Spleen (tissue), 11 donors: ENCODE measurements at regions not wholly inside any gene's neighbourhood (a gene's known extent, or its start where the extent isn't known, plus 50 kb on each side); places are given as distances from the start of the nearest gene placed in this dataset.

Source experiments
- DNase-seq: peaks from one replicate; pipeline ENCODE4 v3.0.0-alpha.2; 2020
- H3K27ac ChIP-seq, 8 donors: fragments of 200-600 bp; sonication (generic) in 7 of 8; 1 replicate in 4 of 8; 2 replicates in 4 of 8; pipeline versions ENCODE4 v1.5.0 to v1.8.0; 2016 to 2021; ENCODE audit warnings: inconsistent platforms in 4 of 8, mild to moderate bottlenecking in 4 of 8, moderate library complexity in 1 of 8
- H3K27me3 ChIP-seq, 7 donors: fragments of 200-600 bp; sonication (generic) in 6 of 7; replicated peaks in 1 of 7; 1 replicate in 4 of 7; 2 replicates in 3 of 7; pipeline versions ENCODE4 v1.5.0 to v1.8.0; 2016 to 2021; ENCODE audit warnings: inconsistent platforms in 3 of 7, mild to moderate bottlenecking in 1 of 7
- H3K36me3 ChIP-seq, 6 donors: fragments of 200-600 bp; sonication (generic) in 5 of 6; 1 replicate in 4 of 6; 2 replicates in 2 of 6; pipeline versions ENCODE4 v1.5.0 to v1.8.0; 2016 to 2021; ENCODE audit warnings: inconsistent platforms in 2 of 6
- H3K4me1 ChIP-seq, 6 donors: fragments of 200-600 bp; sonication (generic) in 5 of 6; 1 replicate in 3 of 6; 2 replicates in 3 of 6; pipeline versions ENCODE4 v1.5.0 to v1.8.0; 2016 to 2021; ENCODE audit warnings: inconsistent platforms in 3 of 6
- H3K4me3 ChIP-seq, 8 donors: fragments of 200-600 bp; sonication (generic) in 7 of 8; 1 replicate in 4 of 8; 2 replicates in 4 of 8; pipeline versions ENCODE4 v1.5.0 to v1.8.0; 2016 to 2021; ENCODE audit warnings: inconsistent platforms in 4 of 8, mild to moderate bottlenecking in 4 of 8, moderate library complexity in 2 of 8
- H3K9me3 ChIP-seq, 8 donors: fragments of 200-600 bp; sonication (generic) in 7 of 8; 1 replicate in 4 of 8; 2 replicates in 4 of 8; pipeline versions ENCODE4 v1.5.0 to v1.8.0; 2016 to 2021; ENCODE audit warnings: inconsistent platforms in 4 of 8
- CTCF ChIP-seq, 11 experiments: fragments of 200-600 bp in 7 of 11; fragments of 450-650 bp in 4 of 11; sonication (generic) in 4 of 11; IDR thresholded peaks in 8 of 11; conservative IDR thresholded peaks in 3 of 11; 1 replicate in 7 of 11; 2 replicates in 4 of 11; pipeline versions ENCODE4 v1.4.0 to v1.8.0; 2016 to 2021; ENCODE audit warnings: antibody characterized with exemption in 11 of 11, inconsistent platforms in 4 of 11, mild to moderate bottlenecking in 1 of 11
- POLR2A ChIP-seq, 3 donors: fragments of 450-650 bp; IDR thresholded peaks; one replicate each; pipeline ENCODE4 v1.5.1; 2017; ENCODE audit warnings: antibody characterized with exemption in 3 of 3, mild to moderate bottlenecking in 1 of 3
- POLR2AphosphoS5 ChIP-seq, 3 donors: sonication (generic); formaldehyde crosslinking; IDR thresholded peaks; one replicate each; pipeline ENCODE4 v1.5.1; 2017; ENCODE audit warnings: antibody characterized with exemption in 3 of 3
- WGBS, 5 donors: extraction: QIAGEN DNeasy Blood & Tissue Kit in 3 of 5; methylation state at CpG; one replicate each; pipeline versions ENCODE4 v1.1.5 to v1.1.7; 2013 to 2018; 5-methylcytosine and 5-hydroxymethylcytosine counted together
- intact Hi-C: fragments of 100-400 bp; cut with DNase I; formaldehyde crosslinking; loops from one replicate; pipeline ENCODE4 v1.15.0; 2023; ENCODE audit warnings: low total_unique reads
- donor health status: healthy with polysubstance abuse.
- donor health status: DM: no; HTN: no; CAD: no; lungs with moderate emphysema.
- donor health status: DM: no; HTN: no; CAD: no.
- donor health status: Bipolar disorder and iron deficiency.
- donor health status: healthy.
- donor health status: DM: no; HTN: no; CAD: no.
- donor health status: DM: yes; HTN: yes; CAD: no.

DNA sequence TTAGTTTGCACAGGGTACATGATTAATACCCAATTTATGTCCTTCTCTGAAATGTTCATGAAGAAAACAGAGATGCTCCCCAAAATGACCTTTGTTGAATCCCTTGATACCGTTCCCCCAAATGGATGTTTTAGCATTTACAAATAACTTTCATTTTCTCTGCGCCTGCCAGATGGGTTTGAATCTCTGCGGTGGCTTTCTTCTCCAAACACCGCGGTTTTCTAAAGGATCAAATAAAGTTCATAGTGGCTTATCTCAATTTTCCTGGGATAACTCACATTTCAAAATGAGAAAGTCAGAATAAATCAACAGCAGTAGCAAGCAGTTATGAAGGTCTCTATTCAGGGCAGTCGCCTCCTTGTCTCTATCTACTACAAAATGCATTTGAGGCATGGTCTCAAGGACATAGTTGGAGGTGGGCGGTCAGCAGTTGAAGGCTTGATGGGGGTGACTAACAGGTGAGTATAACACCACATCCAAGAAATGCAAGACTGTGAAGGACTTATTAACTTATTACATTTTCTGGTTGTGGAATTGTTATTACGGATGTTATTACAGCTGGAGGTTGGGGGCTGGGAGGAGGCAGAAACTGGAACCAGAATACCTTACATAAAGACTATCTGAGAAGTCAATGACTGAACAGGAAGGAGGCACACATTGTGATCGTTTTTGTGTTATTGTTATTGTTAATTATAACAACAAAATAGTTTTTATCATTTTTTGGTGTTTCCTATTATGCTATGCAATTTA, 1513.3 kb downstream of the FAM181B start:
- WGBS, 5 donors, result 82 to 90% (median 85%) methylated on average over 9 of the region's 9 CpGs
- H3K9me3 ChIP-seq, result peaks cover 0 to 3% (median 0%) of the 10 kb centered on the region in 8 donors
- H3K27ac ChIP-seq, result no peak overlapping the region
- H3K4me3 ChIP-seq, result no peak overlapping the region
- no peaks in the 10 kb centered on the region for H3K27me3 ChIP-seq
- no peaks in the 10 kb centered on the region for H3K4me1 ChIP-seq
- no peak for DNase-seq
- H3K36me3 ChIP-seq, result no peaks in the 10 kb centered on the region
- no peak for TF ChIP-seq POLR2A (IDR thresholded peaks at IDR 0.05)
- TF ChIP-seq CTCF (IDR thresholded peaks at IDR 0.05 in 8 of 11, conservative IDR thresholded peaks at IDR 0.05 in 3 of 11), result no peak
- intact Hi-C loops, result no loop called here

- Histone ChIP-seq H3K9me3 (peaks cover 0 to 4% (median 0%) of the 10 kb centered on the region in 8 donors), H3K27ac (no peak overlapping the region), H3K36me3 (no peaks in the 10 kb centered on the region), H3K4me1 (no peaks in the 10 kb centered on the region), H3K4me3 (no peak overlapping the region), H3K27me3 (no peaks in the 10 kb centered on the region)
- TF ChIP-seq CTCF (IDR thresholded peaks at IDR 0.05 in 8 of 11, conservative IDR thresholded peaks at IDR 0.05 in 3 of 11) (no peak), POLR2AphosphoS5 (IDR thresholded peaks at IDR 0.05) (no peak), POLR2A (IDR thresholded peaks at IDR 0.05) (no peak)
- no peak for DNase-seq
- intact Hi-C loops, result no loop called here
- 83 to 92% (median 88%) methylated on average over 1 of the region's 1 CpG for WGBS, 5 donors
Observed at GRCh38 chr11:81219661-81220060, 1514.0 kb downstream of the FAM181B start.

- 64 to 78% (median 71%) methylated on average over 4 of the region's 4 CpGs for WGBS, 5 donors
- H3K36me3 ChIP-seq, result no peaks in the 10 kb centered on the region
- H3K4me3 ChIP-seq, result no peak overlapping the region
- intact Hi-C loops, result no loop called here
- no peaks in the 10 kb centered on the region for H3K27me3 ChIP-seq
- DNase-seq, result no peak
- H3K9me3 ChIP-seq, result peaks cover 0 to 15% (median 8%) of the 10 kb centered on the region in 8 donors
- TF ChIP-seq CTCF (IDR thresholded peaks at IDR 0.05 in 8 of 11, conservative IDR thresholded peaks at IDR 0.05 in 3 of 11) (no peak), POLR2A (IDR thresholded peaks at IDR 0.05) (no peak), POLR2AphosphoS5 (IDR thresholded peaks at IDR 0.05) (no peak)
- no peak overlapping the region for H3K27ac ChIP-seq
- no peaks in the 10 kb centered on the region for H3K4me1 ChIP-seq
Observed at GRCh38 chr11:81218440-81218839, 1515.2 kb downstream of the FAM181B start.

- Histone ChIP-seq H3K9me3 (peaks cover 0 to 29% (median 14%) of the 10 kb centered on the region in 8 donors), H3K4me3 (no peak overlapping the region), H3K27me3 (no peaks in the 10 kb centered on the region), H3K4me1 (no peaks in the 10 kb centered on the region), H3K27ac (no peak overlapping the region), H3K36me3 (no peaks in the 10 kb centered on the region)
- TF ChIP-seq CTCF (IDR thresholded peaks at IDR 0.05 in 8 of 11, conservative IDR thresholded peaks at IDR 0.05 in 3 of 11), result no peak
- TF ChIP-seq POLR2AphosphoS5 (IDR thresholded peaks at IDR 0.05), result no peak
- 69 to 85% (median 76%) methylated on average over 4 of the region's 4 CpGs for WGBS, 5 donors
- intact Hi-C loops, result no loop called here
- no peak for DNase-seq
Observed at GRCh38 chr11:81211050-81211449, 1522.6 kb downstream of the FAM181B start.
